ENCODE measurements at regions not wholly inside any gene's neighbourhood (a gene's known extent, or its start where the extent isn't known, plus 50 kb on each side); places are given as distances from the start of the nearest gene placed in this dataset.

- TF ChIP-seq POLR2AphosphoS5 (IDR thresholded peaks at IDR 0.05) (no peak), POLR2A (IDR thresholded peaks at IDR 0.05) (no peak), CTCF (IDR thresholded peaks at IDR 0.05 in 8 of 11, conservative IDR thresholded peaks at IDR 0.05 in 3 of 11) (no peak)
- H3K27ac ChIP-seq = no peak overlapping the region
- H3K4me1 ChIP-seq = no peaks in the 10 kb centered on the region
- H3K36me3 ChIP-seq = no peaks in the 10 kb centered on the region
- H3K27me3 ChIP-seq (replicated peaks in 1 of 7) = peaks cover 0 to 17% (median 0%) of the 10 kb centered on the region in 7 donors
- H3K4me3 ChIP-seq = no peak overlapping the region
- no peaks in the 10 kb centered on the region for H3K9me3 ChIP-seq
- intact Hi-C loops (cut with DNase I; ENCODE audit: low total_unique reads) = no loop called here
- WGBS, 5 donors = 85 to 96% (median 92%) methylated on average over 4 of the region's 4 CpGs
- DNase-seq = no peak
These were observed 122.0 kb upstream of the MAFB start for GRCh38 chr20:40811004-40811403.

GRCh38 chr20:40811660-40812414 lies 122.8 kb upstream of the MAFB start:
- Histone ChIP-seq H3K4me1 (no peaks in the 10 kb centered on the region), H3K27me3 (replicated peaks in 1 of 7) (peaks cover 0 to 13% (median 0%) of the 10 kb centered on the region in 7 donors), H3K4me3 (no peak overlapping the region), H3K36me3 (no peaks in the 10 kb centered on the region), H3K27ac (no peak overlapping the region), H3K9me3 (no peaks in the 10 kb centered on the region)
- no peak for TF ChIP-seq POLR2A (IDR thresholded peaks at IDR 0.05)
- TF ChIP-seq POLR2AphosphoS5 (IDR thresholded peaks at IDR 0.05) = no peak
- no peak for TF ChIP-seq CTCF (IDR thresholded peaks at IDR 0.05 in 8 of 11, conservative IDR thresholded peaks at IDR 0.05 in 3 of 11)
- no peak for DNase-seq
- 73 to 90% (median 85%) methylated on average over 4 to 8 of the region's 8 CpGs for WGBS, 5 donors
- intact Hi-C loops (cut with DNase I; ENCODE audit: low total_unique reads) = no loop called here

GRCh38 chr20:40812415-40812925 lies 123.4 kb upstream of the MAFB start:
- WGBS, 5 donors = 75 to 88% (median 83%) methylated on average over 7 of the region's 7 CpGs
- Histone ChIP-seq H3K4me3 (no peak overlapping the region), H3K4me1 (no peaks in the 10 kb centered on the region), H3K27ac (no peak overlapping the region), H3K9me3 (no peaks in the 10 kb centered on the region), H3K36me3 (no peaks in the 10 kb centered on the region), H3K27me3 (replicated peaks in 1 of 7) (peaks cover 0 to 6% (median 0%) of the 10 kb centered on the region in 7 donors)
- TF ChIP-seq POLR2A (IDR thresholded peaks at IDR 0.05) = no peak
- TF ChIP-seq POLR2AphosphoS5 (IDR thresholded peaks at IDR 0.05) = no peak
- no peak for TF ChIP-seq CTCF (IDR thresholded peaks at IDR 0.05 in 8 of 11, conservative IDR thresholded peaks at IDR 0.05 in 3 of 11)
- DNase-seq = no peak
- intact Hi-C loops (cut with DNase I; ENCODE audit: low total_unique reads) = no loop called here

GRCh38 chr20:40813029-40813431 lies 124.0 kb upstream of the MAFB start:
- H3K9me3 ChIP-seq = no peaks in the 10 kb centered on the region
- H3K4me1 ChIP-seq = no peaks in the 10 kb centered on the region
- intact Hi-C loops (cut with DNase I; ENCODE audit: low total_unique reads) = no loop called here
- no peak overlapping the region for H3K27ac ChIP-seq
- H3K36me3 ChIP-seq = no peaks in the 10 kb centered on the region
- no peak overlapping the region for H3K4me3 ChIP-seq
- H3K27me3 ChIP-seq (replicated peaks in 1 of 7) = peaks cover 0 to under 1% (median 0%) of the 10 kb centered on the region in 7 donors
- TF ChIP-seq POLR2A (IDR thresholded peaks at IDR 0.05) (no peak), POLR2AphosphoS5 (IDR thresholded peaks at IDR 0.05) (no peak), CTCF (IDR thresholded peaks at IDR 0.05 in 8 of 11, conservative IDR thresholded peaks at IDR 0.05 in 3 of 11) (no peak)
- DNase-seq = no peak
- WGBS, 5 donors = 77 to 90% (median 87%) methylated on average over 4 to 5 of the region's 5 CpGs

Measured in spleen (tissue), 11 donors.